ENCODE measurements at regions not wholly inside any gene's neighbourhood (a gene's known extent, or its start where the extent isn't known, plus 50 kb on each side); places are given as distances from the start of the nearest gene placed in this dataset.
"Not testable (repeated sequence)": the region's sequence is repeated elsewhere in the genome, so short reads cannot be mapped to it uniquely, and the experiment has no call there.

DNA sequence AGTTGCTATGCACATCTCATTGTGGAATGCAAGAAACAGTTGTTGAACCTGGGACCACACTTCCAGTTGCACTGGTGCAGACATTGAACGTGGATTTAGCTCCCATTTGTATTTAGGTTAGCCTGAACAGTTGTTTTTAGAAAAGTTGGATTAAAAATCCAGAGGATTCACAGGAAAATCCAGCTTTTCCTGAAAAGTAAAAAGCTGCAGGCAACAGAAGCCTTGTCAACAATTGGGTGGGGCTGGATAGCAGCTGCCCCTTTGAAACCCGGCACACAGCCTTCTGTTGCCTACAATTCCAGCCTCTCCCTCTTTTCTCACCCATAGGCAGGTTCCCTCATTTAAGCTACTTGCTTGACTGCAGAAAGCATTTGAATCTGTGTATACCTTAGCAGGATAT lies 165.3 kb upstream of the TBL1XR1 start:
- H3K27me3 ChIP-seq (ENCODE audit: control insufficient read depth in 2 of 2, insufficient read depth in 2 of 2, low read length in 2 of 2), result no peaks in the 10 kb centered on the region
- H3K4me3 ChIP-seq (ENCODE audit: low read length in 2 of 2), result no peak overlapping the region
- peak overlapping the region in 1 of 2 donors; percentile 35 for H3K9ac ChIP-seq (ENCODE audit: low read depth in 1 of 2, low read length in 2 of 2)
- H3K9me3 ChIP-seq (ENCODE audit: control insufficient read depth in 2 of 2, low read length in 2 of 2), result no peaks in the 10 kb centered on the region
- H3K36me3 ChIP-seq (ENCODE audit: control insufficient read depth in 2 of 2, insufficient read depth in 2 of 2, low read length in 2 of 2), result no peaks in the 10 kb centered on the region
- H3K27ac ChIP-seq (ENCODE audit: low read depth in 2 of 2, low read length in 2 of 2), result peak overlapping the region in 1 of 2 donors; percentile 10
- H3K4me1 ChIP-seq (ENCODE audit: control insufficient read depth in 2 of 2, insufficient read depth in 2 of 2, low read length in 2 of 2), result peaks cover 39 to 43% of the 10 kb centered on the region in 2 donors

DNA sequence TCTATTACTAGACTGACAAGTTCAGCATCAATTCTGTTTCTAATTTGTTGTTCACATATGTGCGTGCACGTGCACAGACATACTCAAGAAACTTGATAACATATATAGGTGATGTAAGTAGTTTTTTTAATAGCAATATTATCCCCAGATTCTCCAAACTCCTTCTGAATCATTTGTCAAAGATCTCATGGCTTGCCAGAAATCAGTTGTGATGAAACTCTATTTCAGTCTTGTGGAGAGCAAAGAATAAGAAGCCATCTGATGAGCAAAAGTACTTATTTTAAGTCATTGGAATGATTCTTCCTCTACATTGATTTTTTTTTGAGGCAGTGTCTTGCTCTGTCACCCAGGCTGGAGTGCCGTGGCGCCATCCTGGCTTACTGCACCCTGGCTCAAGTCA lies 167.0 kb upstream of the TBL1XR1 start:
- H3K36me3 ChIP-seq (ENCODE audit: control insufficient read depth in 2 of 2, insufficient read depth in 2 of 2, low read length in 2 of 2), result no peaks in the 10 kb centered on the region
- no peaks in the 10 kb centered on the region for H3K9me3 ChIP-seq (ENCODE audit: control insufficient read depth in 2 of 2, low read length in 2 of 2)
- H3K9ac ChIP-seq (ENCODE audit: low read depth in 1 of 2, low read length in 2 of 2), result no peak overlapping the region
- H3K4me1 ChIP-seq (ENCODE audit: control insufficient read depth in 2 of 2, insufficient read depth in 2 of 2, low read length in 2 of 2), result peaks cover 23 to 28% of the 10 kb centered on the region in 2 donors
- no peak overlapping the region for H3K4me3 ChIP-seq (ENCODE audit: low read length in 2 of 2)
- no peak overlapping the region for H3K27ac ChIP-seq (ENCODE audit: low read depth in 2 of 2, low read length in 2 of 2)
- H3K27me3 ChIP-seq (ENCODE audit: control insufficient read depth in 2 of 2, insufficient read depth in 2 of 2, low read length in 2 of 2), result no peaks in the 10 kb centered on the region

DNA sequence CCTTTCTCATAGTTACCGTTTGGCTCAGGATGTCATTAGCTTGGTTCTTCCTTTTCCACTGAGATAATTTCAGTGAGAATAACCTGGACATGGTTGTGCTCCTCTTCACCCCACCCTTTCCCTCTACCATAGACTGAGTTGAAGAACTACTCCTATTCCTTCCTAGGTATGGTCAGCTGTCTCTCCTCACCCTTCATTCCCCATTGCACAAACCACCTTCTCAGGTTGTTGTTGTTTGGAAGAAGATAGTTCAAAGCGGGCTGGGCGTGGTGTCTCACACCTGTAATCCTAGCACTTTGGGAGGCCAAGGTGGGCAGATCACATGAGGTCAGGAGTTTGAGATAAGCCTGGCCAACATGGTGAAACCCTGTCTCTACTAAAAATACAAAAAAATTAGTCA lies 168.0 kb upstream of the TBL1XR1 start:
- not testable (repeated sequence) for H3K4me3 ChIP-seq (ENCODE audit: low read length in 2 of 2); H3K27me3 ChIP-seq (ENCODE audit: control insufficient read depth in 2 of 2, insufficient read depth in 2 of 2, low read length in 2 of 2); H3K9me3 ChIP-seq (ENCODE audit: control insufficient read depth in 2 of 2, low read length in 2 of 2); H3K27ac ChIP-seq (ENCODE audit: low read depth in 2 of 2, low read length in 2 of 2); H3K9ac ChIP-seq (ENCODE audit: low read depth in 1 of 2, low read length in 2 of 2); H3K36me3 ChIP-seq (ENCODE audit: control insufficient read depth in 2 of 2, insufficient read depth in 2 of 2, low read length in 2 of 2)
- peaks cover 18 to 21% of the 10 kb centered on the region in 2 donors for H3K4me1 ChIP-seq (ENCODE audit: control insufficient read depth in 2 of 2, insufficient read depth in 2 of 2, low read length in 2 of 2)

DNA sequence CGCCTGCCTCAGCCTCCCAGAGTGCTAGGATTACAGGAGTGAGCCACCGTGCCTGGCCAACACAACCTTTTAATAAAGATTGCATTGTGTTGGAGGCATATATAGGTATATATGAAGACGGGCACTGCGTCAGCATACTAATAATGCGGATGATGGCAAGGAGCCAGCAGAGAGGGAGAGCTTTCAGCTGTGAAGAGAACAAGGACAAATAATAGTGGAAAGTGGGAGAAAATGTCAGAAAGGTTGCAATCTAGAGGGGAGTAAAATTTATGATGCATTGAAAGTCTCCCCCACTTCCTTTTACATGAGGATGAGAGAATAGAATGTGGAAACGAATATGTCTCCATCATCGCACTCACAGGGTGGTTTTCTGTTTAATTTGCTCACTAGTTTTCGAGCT lies 170.5 kb upstream of the TBL1XR1 start:
- H3K27me3 ChIP-seq (ENCODE audit: control insufficient read depth in 2 of 2, insufficient read depth in 2 of 2, low read length in 2 of 2), result no peaks in the 10 kb centered on the region
- H3K9me3 ChIP-seq (ENCODE audit: control insufficient read depth in 2 of 2, low read length in 2 of 2), result no peaks in the 10 kb centered on the region
- H3K9ac ChIP-seq (ENCODE audit: low read depth in 1 of 2, low read length in 2 of 2), result no peak overlapping the region
- no peak overlapping the region for H3K4me3 ChIP-seq (ENCODE audit: low read length in 2 of 2)
- peaks cover 3 to 5% of the 10 kb centered on the region in 2 donors for H3K4me1 ChIP-seq (ENCODE audit: control insufficient read depth in 2 of 2, insufficient read depth in 2 of 2, low read length in 2 of 2)
- H3K36me3 ChIP-seq (ENCODE audit: control insufficient read depth in 2 of 2, insufficient read depth in 2 of 2, low read length in 2 of 2), result no peaks in the 10 kb centered on the region
- no peak overlapping the region for H3K27ac ChIP-seq (ENCODE audit: low read depth in 2 of 2, low read length in 2 of 2)

DNA sequence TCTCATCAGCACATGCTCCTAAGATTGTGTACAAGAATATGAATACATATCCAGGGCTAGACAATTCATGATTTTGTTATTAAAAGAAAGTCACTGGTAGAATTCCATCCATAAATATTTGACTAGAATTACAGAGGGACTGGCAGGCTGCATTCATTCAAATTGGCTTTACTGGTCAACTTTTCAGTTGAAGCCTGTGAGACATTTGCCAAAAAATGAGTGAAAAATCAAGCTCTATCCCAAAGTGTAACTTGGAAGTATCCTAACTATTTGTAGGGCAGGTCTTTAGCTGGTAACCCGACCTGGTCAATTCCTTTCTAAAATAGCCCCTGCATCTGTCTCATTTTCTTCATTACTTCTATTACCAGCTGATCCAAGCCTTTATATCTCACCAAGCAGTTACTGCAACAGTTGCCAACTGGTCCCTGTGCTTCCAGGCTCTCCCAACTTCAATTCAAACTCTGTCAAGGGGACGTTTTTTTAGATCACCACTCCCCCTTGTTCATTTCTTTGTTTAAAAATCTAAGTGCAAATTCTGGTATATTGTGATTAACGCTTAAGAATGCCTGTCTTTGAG lies 173.1 kb upstream of the TBL1XR1 start:
- no peaks in the 10 kb centered on the region for H3K9me3 ChIP-seq (ENCODE audit: control insufficient read depth in 2 of 2, low read length in 2 of 2)

DNA sequence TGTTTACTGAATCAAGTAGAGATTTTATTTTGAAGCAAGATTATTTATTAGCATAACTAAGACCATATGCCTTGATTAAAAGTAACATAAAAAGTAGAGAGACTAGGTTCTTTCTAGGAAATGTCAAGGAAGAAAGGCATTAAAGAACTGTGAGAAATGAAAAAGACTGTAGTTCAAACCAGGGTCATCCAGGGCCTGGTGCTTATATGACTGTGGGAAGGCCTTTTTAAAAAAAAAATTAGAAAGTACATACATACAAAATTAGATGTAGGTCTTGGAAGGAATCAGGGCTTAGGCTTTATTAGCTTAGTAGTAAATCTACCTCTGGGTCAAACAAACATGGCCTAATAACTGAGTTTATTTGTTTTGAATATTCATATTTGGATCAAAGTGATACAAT lies 173.9 kb upstream of the TBL1XR1 start:
- Histone ChIP-seq H3K9ac (ENCODE audit: low read depth in 1 of 2, low read length in 2 of 2) (no peak overlapping the region), H3K27ac (ENCODE audit: low read depth in 2 of 2, low read length in 2 of 2) (no peak overlapping the region), H3K4me1 (ENCODE audit: control insufficient read depth in 2 of 2, insufficient read depth in 2 of 2, low read length in 2 of 2) (no peaks in the 10 kb centered on the region), H3K4me3 (ENCODE audit: low read length in 2 of 2) (no peak overlapping the region), H3K27me3 (ENCODE audit: control insufficient read depth in 2 of 2, insufficient read depth in 2 of 2, low read length in 2 of 2) (no peaks in the 10 kb centered on the region), H3K9me3 (ENCODE audit: control insufficient read depth in 2 of 2, low read length in 2 of 2) (no peaks in the 10 kb centered on the region), H3K36me3 (ENCODE audit: control insufficient read depth in 2 of 2, insufficient read depth in 2 of 2, low read length in 2 of 2) (no peaks in the 10 kb centered on the region)

More for the DNA sequence above, 173.1 kb upstream of the TBL1XR1 start:
- Histone ChIP-seq H3K9ac (ENCODE audit: low read depth in 1 of 2, low read length in 2 of 2) (no peak overlapping the region), H3K27me3 (ENCODE audit: control insufficient read depth in 2 of 2, insufficient read depth in 2 of 2, low read length in 2 of 2) (no peaks in the 10 kb centered on the region), H3K4me3 (ENCODE audit: low read length in 2 of 2) (no peak overlapping the region), H3K36me3 (ENCODE audit: control insufficient read depth in 2 of 2, insufficient read depth in 2 of 2, low read length in 2 of 2) (no peaks in the 10 kb centered on the region), H3K27ac (ENCODE audit: low read depth in 2 of 2, low read length in 2 of 2) (no peak overlapping the region), H3K4me1 (ENCODE audit: control insufficient read depth in 2 of 2, insufficient read depth in 2 of 2, low read length in 2 of 2) (no peaks in the 10 kb centered on the region)

DNA sequence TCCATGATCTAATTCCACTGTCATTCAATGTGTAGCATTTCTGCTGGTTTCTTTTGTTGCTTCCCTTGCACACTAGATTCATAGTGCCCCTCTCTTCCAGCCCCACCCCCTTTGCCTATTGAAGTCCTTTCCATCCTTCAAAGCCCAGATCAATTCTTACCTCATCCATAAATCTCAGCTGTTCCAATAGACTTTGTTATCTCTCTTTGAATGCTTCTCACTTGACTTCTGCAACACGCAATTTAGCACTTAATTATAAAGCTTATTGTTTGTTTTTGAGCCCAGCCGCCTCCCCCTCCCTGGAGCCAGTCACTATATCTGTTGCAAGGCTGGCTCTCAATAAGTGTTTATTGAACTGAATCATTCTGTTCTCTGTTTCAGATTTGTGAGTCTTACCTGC lies 174.6 kb upstream of the TBL1XR1 start:
- Histone ChIP-seq H3K27me3 (ENCODE audit: control insufficient read depth in 2 of 2, insufficient read depth in 2 of 2, low read length in 2 of 2) (no peaks in the 10 kb centered on the region), H3K4me1 (ENCODE audit: control insufficient read depth in 2 of 2, insufficient read depth in 2 of 2, low read length in 2 of 2) (no peaks in the 10 kb centered on the region), H3K27ac (ENCODE audit: low read depth in 2 of 2, low read length in 2 of 2) (no peak overlapping the region)

DNA sequence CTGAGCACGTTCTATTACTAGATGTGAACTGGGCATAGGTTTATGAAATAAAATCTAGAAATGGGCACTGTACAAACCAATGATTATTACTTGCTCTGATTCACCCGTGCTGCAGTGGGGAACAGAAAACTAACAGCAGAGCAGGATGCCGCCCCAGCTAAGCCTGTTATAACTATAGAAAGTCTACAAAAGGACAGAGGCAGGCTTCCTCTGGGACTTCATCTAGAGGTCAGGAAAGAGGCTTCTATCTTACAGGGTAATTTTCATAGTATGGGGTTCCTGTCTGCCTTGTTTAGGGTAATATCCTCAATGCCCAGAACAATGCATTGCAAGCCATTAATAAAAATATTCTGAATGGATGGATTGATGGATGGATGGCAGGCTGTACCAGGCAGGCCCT lies 177.0 kb upstream of the TBL1XR1 start:
- H3K36me3 ChIP-seq (ENCODE audit: control insufficient read depth in 2 of 2, insufficient read depth in 2 of 2, low read length in 2 of 2), result no peaks in the 10 kb centered on the region
- no peaks in the 10 kb centered on the region for H3K9me3 ChIP-seq (ENCODE audit: control insufficient read depth in 2 of 2, low read length in 2 of 2)
- H3K4me1 ChIP-seq (ENCODE audit: control insufficient read depth in 2 of 2, insufficient read depth in 2 of 2, low read length in 2 of 2), result peaks cover 0 to 2% of the 10 kb centered on the region in 2 donors
- H3K27me3 ChIP-seq (ENCODE audit: control insufficient read depth in 2 of 2, insufficient read depth in 2 of 2, low read length in 2 of 2), result no peaks in the 10 kb centered on the region
- H3K4me3 ChIP-seq (ENCODE audit: low read length in 2 of 2), result no peak overlapping the region
- H3K9ac ChIP-seq (ENCODE audit: low read depth in 1 of 2, low read length in 2 of 2), result no peak overlapping the region
- H3K27ac ChIP-seq (ENCODE audit: low read depth in 2 of 2, low read length in 2 of 2), result no peak overlapping the region

More for the DNA sequence above, 174.6 kb upstream of the TBL1XR1 start:
- Histone ChIP-seq H3K4me3 (ENCODE audit: low read length in 2 of 2) (no peak overlapping the region), H3K36me3 (ENCODE audit: control insufficient read depth in 2 of 2, insufficient read depth in 2 of 2, low read length in 2 of 2) (no peaks in the 10 kb centered on the region), H3K9me3 (ENCODE audit: control insufficient read depth in 2 of 2, low read length in 2 of 2) (no peaks in the 10 kb centered on the region), H3K9ac (ENCODE audit: low read depth in 1 of 2, low read length in 2 of 2) (no peak overlapping the region)

DNA sequence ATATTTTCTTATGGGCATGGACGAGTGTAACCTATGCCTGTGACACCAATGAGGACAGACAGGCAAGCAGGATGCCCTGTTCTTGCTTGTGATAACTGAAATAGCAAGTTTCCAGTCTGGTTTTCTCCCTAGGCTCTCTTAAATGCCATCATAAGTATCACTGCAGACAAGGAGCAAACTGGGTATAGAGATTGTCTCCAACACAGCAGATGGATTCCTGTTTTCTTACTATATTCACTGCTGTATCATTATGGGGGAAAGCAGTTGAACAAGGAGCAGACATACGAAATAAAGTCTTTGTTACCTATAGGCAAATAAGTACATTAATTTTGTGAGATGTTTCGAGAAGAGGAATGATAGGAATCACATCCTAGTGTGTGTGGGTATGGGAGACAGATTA lies 178.0 kb upstream of the TBL1XR1 start:
- H3K4me1 ChIP-seq (ENCODE audit: control insufficient read depth in 2 of 2, insufficient read depth in 2 of 2, low read length in 2 of 2), result peaks cover 0 to 2% of the 10 kb centered on the region in 2 donors
- no peak overlapping the region for H3K27ac ChIP-seq (ENCODE audit: low read depth in 2 of 2, low read length in 2 of 2)
- H3K36me3 ChIP-seq (ENCODE audit: control insufficient read depth in 2 of 2, insufficient read depth in 2 of 2, low read length in 2 of 2), result no peaks in the 10 kb centered on the region
- H3K4me3 ChIP-seq (ENCODE audit: low read length in 2 of 2), result no peak overlapping the region
- no peak overlapping the region for H3K9ac ChIP-seq (ENCODE audit: low read depth in 1 of 2, low read length in 2 of 2)
- no peaks in the 10 kb centered on the region for H3K27me3 ChIP-seq (ENCODE audit: control insufficient read depth in 2 of 2, insufficient read depth in 2 of 2, low read length in 2 of 2)
- no peaks in the 10 kb centered on the region for H3K9me3 ChIP-seq (ENCODE audit: control insufficient read depth in 2 of 2, low read length in 2 of 2)

DNA sequence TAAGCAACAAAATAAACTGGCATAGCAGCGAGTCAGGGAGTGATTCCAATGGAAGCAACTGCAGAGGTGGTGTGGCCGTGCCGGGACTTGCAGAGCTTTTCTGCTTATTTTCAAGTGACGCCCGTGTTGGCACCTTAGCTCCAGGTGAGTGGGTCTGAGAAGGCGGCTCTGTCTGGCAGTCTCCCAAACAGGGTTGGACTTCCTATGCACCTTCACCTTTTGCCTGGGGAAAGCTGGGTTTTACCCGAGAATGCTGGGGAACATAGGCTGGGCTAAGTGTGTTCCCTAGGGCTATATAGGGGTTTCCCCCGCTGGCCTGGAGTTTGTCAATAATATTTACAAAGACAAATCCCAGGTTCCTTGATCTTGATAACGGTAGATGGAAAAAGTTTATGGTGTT lies 179.9 kb upstream of the TBL1XR1 start:
- no peaks in the 10 kb centered on the region for H3K27me3 ChIP-seq (ENCODE audit: control insufficient read depth in 2 of 2, insufficient read depth in 2 of 2, low read length in 2 of 2)
- H3K4me1 ChIP-seq (ENCODE audit: control insufficient read depth in 2 of 2, insufficient read depth in 2 of 2, low read length in 2 of 2), result peaks cover 0 to 2% of the 10 kb centered on the region in 2 donors
- H3K4me3 ChIP-seq (ENCODE audit: low read length in 2 of 2), result peak overlapping the region in 1 of 2 donors; percentile 7
- no peak overlapping the region for H3K27ac ChIP-seq (ENCODE audit: low read depth in 2 of 2, low read length in 2 of 2)
- H3K9me3 ChIP-seq (ENCODE audit: control insufficient read depth in 2 of 2, low read length in 2 of 2), result no peaks in the 10 kb centered on the region
- no peaks in the 10 kb centered on the region for H3K36me3 ChIP-seq (ENCODE audit: control insufficient read depth in 2 of 2, insufficient read depth in 2 of 2, low read length in 2 of 2)
- H3K9ac ChIP-seq (ENCODE audit: low read depth in 1 of 2, low read length in 2 of 2), result no peak overlapping the region

DNA sequence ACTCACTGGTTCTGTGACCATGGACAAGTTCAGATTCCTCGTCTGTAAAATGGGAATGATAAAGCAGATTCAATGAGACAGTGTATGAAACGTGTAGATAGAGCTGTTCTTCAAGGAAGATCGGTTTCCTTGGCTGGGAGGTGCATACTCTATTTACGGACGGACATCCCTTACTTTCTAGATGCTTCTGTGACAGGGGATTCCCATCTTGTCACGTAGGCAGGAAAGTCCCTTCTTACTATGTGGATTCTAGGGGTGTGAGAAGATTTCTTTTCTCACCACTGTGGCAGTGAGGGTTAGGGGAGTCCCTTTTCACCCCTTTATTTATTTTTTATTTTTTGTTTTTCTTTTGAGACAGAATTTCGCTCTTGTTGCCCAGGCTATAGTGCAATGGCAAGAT lies 180.9 kb upstream of the TBL1XR1 start:
- H3K27ac ChIP-seq (ENCODE audit: low read depth in 2 of 2, low read length in 2 of 2), result no peak overlapping the region
- no peak overlapping the region for H3K9ac ChIP-seq (ENCODE audit: low read depth in 1 of 2, low read length in 2 of 2)
- H3K36me3 ChIP-seq (ENCODE audit: control insufficient read depth in 2 of 2, insufficient read depth in 2 of 2, low read length in 2 of 2), result no peaks in the 10 kb centered on the region
- no peaks in the 10 kb centered on the region for H3K9me3 ChIP-seq (ENCODE audit: control insufficient read depth in 2 of 2, low read length in 2 of 2)
- no peaks in the 10 kb centered on the region for H3K27me3 ChIP-seq (ENCODE audit: control insufficient read depth in 2 of 2, insufficient read depth in 2 of 2, low read length in 2 of 2)
- H3K4me3 ChIP-seq (ENCODE audit: low read length in 2 of 2), result no peak overlapping the region
- peaks cover 0 to 2% of the 10 kb centered on the region in 2 donors for H3K4me1 ChIP-seq (ENCODE audit: control insufficient read depth in 2 of 2, insufficient read depth in 2 of 2, low read length in 2 of 2)
